Lower leg skin (tissue), 4 donors: ENCODE measurements at regions not wholly inside any gene's neighbourhood (a gene's known extent, or its start where the extent isn't known, plus 50 kb on each side); places are given as distances from the start of the nearest gene placed in this dataset.

Source experiments
- DNase-seq, 2 donors: peaks; one replicate each; pipeline ENCODE4 v3.0.0-alpha.2; 2019; ENCODE audit warnings: low spot score in 2 of 2
- H3K4me3 ChIP-seq: fragments of 200-600 bp; sonication (generic); 2 replicates; pipeline ENCODE4 v1.5.1; 2017; ENCODE audit warnings: mild to moderate bottlenecking, low read depth; ENCODE audit not compliant: poor library complexity, severe bottlenecking
- CTCF ChIP-seq, 3 donors: fragments of 450-650 bp; IDR thresholded peaks; one replicate each; pipeline ENCODE4 v1.5.1; 2016; ENCODE audit warnings: antibody characterized with exemption in 3 of 3, mild to moderate bottlenecking in 3 of 3, moderate library complexity in 2 of 3
- POLR2A ChIP-seq, 2 donors: fragments of 450-650 bp; IDR thresholded peaks; one replicate each; pipeline ENCODE4 v1.6.1; 2016 to 2017; ENCODE audit warnings: antibody characterized with exemption in 2 of 2, mild to moderate bottlenecking in 1 of 2, moderate library complexity in 1 of 2
- WGBS, 2 donors: methylation state at CpG; one replicate each; pipeline ENCODE4 v1.1.5; 2018; 5-methylcytosine and 5-hydroxymethylcytosine counted together
- intact Hi-C: fragments of 100-400 bp; cut with DNase I; formaldehyde crosslinking; loops from one replicate; pipeline ENCODE4 v1.15.0; 2023; ENCODE audit warnings: low total_unique reads

- DNase-seq, result no peak
- intact Hi-C loops, result no loop called here
- WGBS, 2 donors, result 81 to 96% methylated on average over 1 of the region's 1 CpG
- TF ChIP-seq CTCF (IDR thresholded peaks at IDR 0.05) (no peak), POLR2A (IDR thresholded peaks at IDR 0.05) (no peak)
- no peak overlapping the region for H3K4me3 ChIP-seq
Measured at GRCh38 chr1:239218301-239218700, 168.1 kb upstream of the CHRM3 start.

DNA sequence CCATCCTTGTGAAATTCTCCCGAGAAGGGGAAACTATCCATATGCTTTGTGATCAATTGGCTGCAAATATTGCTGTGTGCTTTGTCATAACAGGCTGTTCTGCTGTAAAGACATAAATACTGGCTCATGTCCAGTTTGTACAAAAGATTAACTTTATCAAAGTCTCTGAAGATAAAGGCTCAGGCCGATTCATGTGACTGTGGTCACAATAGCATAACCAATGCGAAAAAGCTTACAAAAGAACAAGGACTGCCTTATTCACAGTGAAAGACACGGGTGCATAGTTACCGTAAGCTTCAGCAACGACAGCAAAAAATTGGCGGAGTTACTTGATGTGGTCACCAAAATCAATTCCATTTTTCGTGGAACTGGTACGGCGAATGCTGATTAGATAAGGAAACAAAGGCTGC, 173.6 kb upstream of the CHRM3 start:
- no peak for TF ChIP-seq POLR2A (IDR thresholded peaks at IDR 0.05)
- no peak for TF ChIP-seq CTCF (IDR thresholded peaks at IDR 0.05)
- H3K4me3 ChIP-seq, result no peak overlapping the region
- WGBS, 2 donors, result 87 to 88% methylated on average over 10 of the region's 10 CpGs
- intact Hi-C loops, result no loop called here
- DNase-seq, result no peak

GRCh38 chr1:239209591-239209990, 176.8 kb upstream of the CHRM3 start:
- WGBS, 2 donors, result 46 to 50% methylated on average over 1 of the region's 1 CpG
- TF ChIP-seq POLR2A (IDR thresholded peaks at IDR 0.05) (no peak), CTCF (IDR thresholded peaks at IDR 0.05) (no peak)

GRCh38 chr1:239204401-239204800, 182.0 kb upstream of the CHRM3 start:
- DNase-seq, result no peak
- intact Hi-C loops, result no loop called here
- no peak overlapping the region for H3K4me3 ChIP-seq
- TF ChIP-seq POLR2A (IDR thresholded peaks at IDR 0.05) (no peak), CTCF (IDR thresholded peaks at IDR 0.05) (no peak)
- WGBS, 2 donors, result 44 to 50% methylated on average over 2 of the region's 2 CpGs

More at GRCh38 chr1:239209591-239209990, 176.8 kb upstream of the CHRM3 start:
- DNase-seq, result no peak
- no peak overlapping the region for H3K4me3 ChIP-seq
- intact Hi-C loops, result no loop called here

- H3K4me3 ChIP-seq, result no peak overlapping the region
- 79 to 82% methylated on average over 4 of the region's 4 CpGs for WGBS, 2 donors
- no peak for DNase-seq
- intact Hi-C loops, result no loop called here
- TF ChIP-seq CTCF (IDR thresholded peaks at IDR 0.05), result no peak
- TF ChIP-seq POLR2A (IDR thresholded peaks at IDR 0.05), result no peak
Measured at GRCh38 chr1:239197871-239198270, 188.5 kb upstream of the CHRM3 start.

- WGBS, 2 donors, result 91 to 96% methylated on average over 4 of the region's 4 CpGs
- TF ChIP-seq POLR2A (IDR thresholded peaks at IDR 0.05), result no peak
- TF ChIP-seq CTCF (IDR thresholded peaks at IDR 0.05), result no peak
- no peak for DNase-seq
- intact Hi-C loops, result no loop called here
- no peak overlapping the region for H3K4me3 ChIP-seq
Measured at GRCh38 chr1:239189998-239190512, 196.3 kb upstream of the CHRM3 start.
